ENCODE measurements at regions not wholly inside any gene's neighbourhood (a gene's known extent, or its start where the extent isn't known, plus 50 kb on each side); places are given as distances from the start of the nearest gene placed in this dataset.

GRCh38 chr5:73230264-73231245 is 57.6 kb downstream of the TMEM174 start:
- no peak for DNase-seq (ENCODE audit: low read depth, low spot score)

DNA sequence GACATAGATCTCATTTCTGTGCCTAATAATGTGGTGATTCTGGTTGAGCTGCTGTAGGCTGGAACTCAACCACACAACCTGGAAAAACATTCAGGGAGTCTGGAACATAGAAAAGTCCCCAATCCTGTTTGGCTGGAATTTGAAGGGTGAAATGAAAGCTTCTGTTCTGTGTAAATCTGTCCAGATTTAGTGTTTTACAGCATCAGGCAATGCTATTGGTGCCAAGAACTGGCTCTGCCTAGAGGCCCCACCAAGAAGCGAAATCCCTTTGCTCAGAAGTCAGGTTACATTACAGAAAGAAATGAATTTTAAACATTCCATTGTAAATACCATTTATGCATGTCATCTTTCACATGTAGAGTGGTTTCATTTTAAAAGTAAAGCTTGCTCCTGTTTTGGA is 56.3 kb downstream of the TMEM174 start:
- no peak for DNase-seq (ENCODE audit: low read depth, low spot score)

- no peak for DNase-seq (ENCODE audit: low read depth, low spot score)
Measured at GRCh38 chr5:73228052-73228451, 55.1 kb downstream of the TMEM174 start.
